ENCODE measurements at regions not wholly inside any gene's neighbourhood (a gene's known extent, or its start where the extent isn't known, plus 50 kb on each side); places are given as distances from the start of the nearest gene placed in this dataset.

DNA sequence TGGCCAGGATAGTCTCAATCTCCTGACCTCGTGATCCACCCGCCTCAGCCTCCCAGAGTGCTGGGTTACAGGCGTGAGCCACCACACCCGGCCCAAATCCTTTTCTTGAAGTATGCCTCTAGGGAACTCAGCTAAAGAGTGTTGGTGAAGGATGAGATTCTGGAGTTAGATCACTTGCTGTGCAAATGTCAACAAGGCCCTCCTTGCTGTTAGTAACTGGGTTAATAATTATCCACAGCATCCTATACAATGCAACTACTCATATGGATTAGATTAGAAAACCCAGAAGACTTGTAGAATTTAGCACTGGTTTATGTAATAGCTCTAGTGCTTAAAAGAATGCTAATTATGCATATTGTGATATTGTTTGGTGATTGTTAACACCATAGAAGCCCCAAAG, 310.8 kb upstream of the TFPI start:
- CTCF ChIA-PET (ENCODE audit: partially characterized antibody) = interaction anchor here (0.6 to 2.4 kb wide), 4 partner anchors 10 to 1336 kb away, joined by 3 to 9 read pairs (median 4); no protein-coding TSS in a partner anchor
- POLR2A ChIA-PET (ENCODE audit: partially characterized antibody) = no interaction called here
- Histone ChIP-seq H3K4ac (replicated peaks; ENCODE audit: insufficient read length, low read depth, low read length) (no peak overlapping the region), H3K79me2 (ENCODE audit: control insufficient read depth in 1 of 2, insufficient read depth in 2 of 2, low read length in 2 of 2) (no peaks in the 10 kb centered on the region), H3K14ac (ENCODE audit: insufficient read length) (no peak overlapping the region), H4K20me1 (replicated peaks in 1 of 2; ENCODE audit: control insufficient read depth in 1 of 2, insufficient read depth in 2 of 2, low read length in 2 of 2) (no peaks in the 10 kb centered on the region), H3K27ac (ENCODE audit: low read depth, low read length) (no peak overlapping the region), H2BK12ac (ENCODE audit: low read depth, low read length) (no peak overlapping the region), H3K4me3 (ENCODE audit: extremely low read depth in 1 of 4, insufficient read depth in 2 of 4, low read depth in 3 of 4, low read length in 4 of 4) (no peak overlapping the region), H3K23me2 (ENCODE audit: low read depth, low read length) (no peaks in the 10 kb centered on the region), H3K4me1 (replicated peaks in 1 of 4; ENCODE audit: control insufficient read depth in 3 of 4, insufficient read depth in 4 of 4, low read length in 3 of 4) (no peaks in the 10 kb centered on the region), H3K4me2 (ENCODE audit: insufficient read depth in 1 of 2, low read depth in 2 of 2, low read length in 2 of 2) (no peak overlapping the region), H3K9ac (replicated peaks in 1 of 4; ENCODE audit: extremely low read depth in 1 of 4, low read depth in 3 of 4, low read length in 3 of 4) (no peak overlapping the region), H4K8ac (ENCODE audit: extremely low read depth, insufficient read depth, low read length) (no peak overlapping the region), H2BK15ac (ENCODE audit: low read length) (no peak overlapping the region), H3K36me3 (ENCODE audit: control insufficient read depth in 2 of 4, insufficient read depth in 4 of 4, low read length in 3 of 4) (no peaks in the 10 kb centered on the region), H2BK120ac (replicated peaks; ENCODE audit: low read depth, low read length) (no peak overlapping the region), H3K18ac (ENCODE audit: extremely low read depth, low read length) (no peak overlapping the region), H2AFZ (ENCODE audit: low read length) (no peak overlapping the region), H4K91ac (replicated peaks; ENCODE audit: insufficient read length, low read length) (no peak overlapping the region), H3K79me1 (ENCODE audit: low read depth, low read length) (no peaks in the 10 kb centered on the region), H3K23ac (ENCODE audit: insufficient read length) (no peak overlapping the region), H4K5ac (ENCODE audit: insufficient read length, low read depth, low read length) (no peak overlapping the region), H3K56ac (replicated peaks; ENCODE audit: insufficient read length, low read depth, low read length) (no peak overlapping the region), H3K9me3 (ENCODE audit: insufficient read depth in 2 of 2, low read depth in 1 of 2, low read length in 1 of 2) (peaks cover 0 to 10% of the 10 kb centered on the region in 2 experiments; a peak in 2 of 4 replicates), H3K27me3 (replicated peaks in 1 of 4; ENCODE audit: control insufficient read depth in 3 of 4, extremely low read depth in 1 of 4, insufficient read depth in 3 of 4, low read length in 3 of 4) (no peaks in the 10 kb centered on the region), H2BK20ac (ENCODE audit: low read length) (no peak overlapping the region), H2BK5ac (ENCODE audit: low read depth, low read length) (no peak overlapping the region), H2AK5ac (ENCODE audit: low read depth, low read length) (no peak overlapping the region)
- TF ChIP-seq SRF (IDR thresholded peaks at IDR 0.05; ENCODE audit: low read depth, low read length) = no peak
- no peak for TF ChIP-seq ATF2 (IDR thresholded peaks at IDR 0.05; ENCODE audit: low read length)
- no peak for TF ChIP-seq JUN (IDR thresholded peaks at IDR 0.05; ENCODE audit: low read depth, low read length)
- TF ChIP-seq CTBP2 (IDR thresholded peaks at IDR 0.05; ENCODE audit: borderline replicate concordance, insufficient read depth, insufficient read length, low read length) = no peak
- no peak for TF ChIP-seq CHD1 (IDR thresholded peaks at IDR 0.05; ENCODE audit: low read depth, low read length)
- TF ChIP-seq E2F6 (IDR thresholded peaks at IDR 0.05) = no peak
- TF ChIP-seq CHD2 (IDR thresholded peaks at IDR 0.05; ENCODE audit: low read length) = no peak
- TF ChIP-seq TAF1 (IDR thresholded peaks at IDR 0.05; ENCODE audit: low read depth, low read length) = no peak
- no peak for TF ChIP-seq SP4 (IDR thresholded peaks at IDR 0.05; ENCODE audit: low read length)
- TF ChIP-seq SUZ12 (IDR thresholded peaks at IDR 0.05; ENCODE audit: low read length) = no peak
- TF ChIP-seq TBP (IDR thresholded peaks at IDR 0.05; ENCODE audit: low read depth, low read length) = no peak
- no peak for TF ChIP-seq POLR2A (IDR thresholded peaks at IDR 0.05; ENCODE audit: control extremely low read depth in 1 of 2, low read depth in 2 of 2, low read length in 2 of 2)
- TF ChIP-seq, protein P1, sequence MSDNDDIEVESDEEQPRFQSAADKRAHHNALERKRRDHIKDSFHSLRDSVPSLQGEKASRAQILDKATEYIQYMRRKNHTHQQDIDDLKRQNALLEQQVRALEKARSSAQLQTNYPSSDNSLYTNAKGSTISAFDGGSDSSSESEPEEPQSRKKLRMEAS (IDR thresholded peaks at IDR 0.05) = no peak
- TF ChIP-seq BACH1 (IDR thresholded peaks at IDR 0.05; ENCODE audit: low read length) = no peak
- FAIRE-seq = no peak
- DNase-seq (ENCODE audit: low read depth in 1 of 2, low spot score in 2 of 2) = no peak
- WGBS, 2 experiments (ENCODE audit: extremely low coverage in 1 of 2, insufficient coverage in 1 of 2, insufficient read length in 1 of 2, insufficient replicate concordance in 2 of 2, low coverage in 1 of 2, low lambda C conversion rate in 2 of 2, missing lambda C conversion rate in 1 of 2) = 91% methylated on average over 4 of the region's 4 CpGs; no CpG with 5 or more reads in 1 of the 2 experiments

All from H1 (cell line).